Endodermal cell (in vitro differentiated cells): ENCODE measurements at regions not wholly inside any gene's neighbourhood (a gene's known extent, or its start where the extent isn't known, plus 50 kb on each side); places are given as distances from the start of the nearest gene placed in this dataset.
"Not testable (repeated sequence)": the region's sequence is repeated elsewhere in the genome, so short reads cannot be mapped to it uniquely, and the experiment has no call there.

Experiments used
- DNase-seq: peaks from one replicate; pipeline ENCODE4 v3.0.0-alpha.2; 2017
- H3K27ac ChIP-seq: 2 replicates; pipeline ENCODE4 v1.5.1; 2013; ENCODE audit warnings: mild to moderate bottlenecking, low read depth, low read length, moderate library complexity
- H3K27me3 ChIP-seq: 2 replicates; pipeline ENCODE4 v1.6.1; 2013; ENCODE audit warnings: mild to moderate bottlenecking, low read length, moderate library complexity; ENCODE audit not compliant: insufficient read depth, control insufficient read depth, poor library complexity, severe bottlenecking
- H3K36me3 ChIP-seq: 2 replicates; pipeline ENCODE4 v1.7.0; 2013; ENCODE audit warnings: mild to moderate bottlenecking, low read length, moderate library complexity; ENCODE audit not compliant: control insufficient read depth, insufficient read depth
- H3K4me1 ChIP-seq: one replicate; pipeline ENCODE4 v1.7.0; 2013; ENCODE audit warnings: low read length; ENCODE audit not compliant: control insufficient read depth, insufficient read depth
- H3K4me3 ChIP-seq: 2 replicates; pipeline ENCODE4 v1.5.1; 2013; ENCODE audit warnings: mild to moderate bottlenecking, low read length, moderate library complexity
- H3K9ac ChIP-seq: 2 replicates; pipeline ENCODE4 v1.6.1; 2013; ENCODE audit warnings: mild to moderate bottlenecking, low read length, moderate library complexity; ENCODE audit not compliant: poor library complexity, severe bottlenecking; ENCODE audit errors: extremely low read depth
- H3K9me3 ChIP-seq: 2 replicates; pipeline ENCODE4 v1.6.1; 2013; ENCODE audit warnings: mild to moderate bottlenecking, low read length, moderate library complexity; ENCODE audit not compliant: control insufficient read depth
- H3K27ac Mint-ChIP-seq: 2 replicates; pipeline ENCODE4 v1.8.0; 2020; ENCODE audit warnings: mixed read lengths
- H3K27me3 Mint-ChIP-seq: 2 replicates; pipeline ENCODE4 v1.8.0; 2021; ENCODE audit warnings: mild to moderate bottlenecking, mixed read lengths; ENCODE audit not compliant: insufficient read depth
- H3K36me3 Mint-ChIP-seq: 2 replicates; pipeline ENCODE4 v1.8.0; 2020; ENCODE audit warnings: low read depth, mixed read lengths
- H3K4me1 Mint-ChIP-seq: 2 replicates; pipeline ENCODE4 v1.8.0; 2020; ENCODE audit warnings: mixed read lengths
- H3K4me3 Mint-ChIP-seq: 2 replicates; pipeline ENCODE4 v1.8.0; 2020; ENCODE audit warnings: mild to moderate bottlenecking, moderate library complexity, mixed read lengths
- H3K9me3 Mint-ChIP-seq: 2 replicates; pipeline ENCODE4 v1.8.0; 2020; ENCODE audit warnings: mild to moderate bottlenecking, mixed read lengths
- CTCF ChIP-seq: fragments of 200-600 bp; sonication (generic); conservative IDR thresholded peaks from 2 replicates; pipeline ENCODE4 v1.5.0; 2021; ENCODE audit warnings: antibody characterized with exemption, mild to moderate bottlenecking
- WGBS, 2 experiments: methylation state at CpG; one replicate each; pipeline versions ENCODE4 v1.1.5 to v1.1.7; 2013; ENCODE audit warnings: missing lambda C conversion rate in 2 of 2, mixed read lengths in 1 of 2; ENCODE audit not compliant: insufficient coverage in 1 of 2, insufficient read length in 1 of 2; 5-methylcytosine and 5-hydroxymethylcytosine counted together

- no peaks in the 10 kb centered on the region for H3K4me1 Mint-ChIP-seq
- no peaks in the 10 kb centered on the region for H3K4me1 ChIP-seq
- H3K27me3 ChIP-seq: no peaks in the 10 kb centered on the region
- no peaks in the 10 kb centered on the region for H3K9me3 ChIP-seq
- H3K9me3 Mint-ChIP-seq: no peaks in the 10 kb centered on the region
- H3K4me3 ChIP-seq: no peak overlapping the region
- no peak overlapping the region for H3K4me3 Mint-ChIP-seq
- 93 to 97% methylated on average over 19 to 33 of the region's 33 CpGs for WGBS, 2 experiments
- H3K36me3 Mint-ChIP-seq: no peaks in the 10 kb centered on the region
- no peak for TF ChIP-seq CTCF
- no peaks in the 10 kb centered on the region for H3K36me3 ChIP-seq
- H3K27me3 Mint-ChIP-seq: peaks cover 2% of the 10 kb centered on the region
- H3K27ac ChIP-seq: no peak overlapping the region
- H3K27ac Mint-ChIP-seq: no peak overlapping the region
- no peak for DNase-seq
- H3K9ac ChIP-seq: no peak overlapping the region
These were observed 328.8 kb downstream of the ADGRD1 start for GRCh38 chr12:131282292-131283080.

GRCh38 chr12:131283191-131283861 is 329.6 kb downstream of the ADGRD1 start:
- Mint-ChIP-seq H3K9me3 (no peaks in the 10 kb centered on the region), H3K36me3 (no peaks in the 10 kb centered on the region), H3K4me3 (no peak overlapping the region), H3K27ac (no peak overlapping the region), H3K27me3 (peaks cover 2% of the 10 kb centered on the region), H3K4me1 (no peaks in the 10 kb centered on the region)
- no peaks in the 10 kb centered on the region for H3K36me3 ChIP-seq
- no peak overlapping the region for H3K9ac ChIP-seq
- no peak for DNase-seq
- no peaks in the 10 kb centered on the region for H3K9me3 ChIP-seq
- WGBS, 2 experiments: 89% methylated on average over 11 of the region's 11 CpGs; no CpG with 5 or more reads in 1 of the 2 experiments
- H3K27me3 ChIP-seq: no peaks in the 10 kb centered on the region
- no peak for TF ChIP-seq CTCF
- no peak overlapping the region for H3K27ac ChIP-seq
- H3K4me1 ChIP-seq: no peaks in the 10 kb centered on the region
- no peak overlapping the region for H3K4me3 ChIP-seq

DNA sequence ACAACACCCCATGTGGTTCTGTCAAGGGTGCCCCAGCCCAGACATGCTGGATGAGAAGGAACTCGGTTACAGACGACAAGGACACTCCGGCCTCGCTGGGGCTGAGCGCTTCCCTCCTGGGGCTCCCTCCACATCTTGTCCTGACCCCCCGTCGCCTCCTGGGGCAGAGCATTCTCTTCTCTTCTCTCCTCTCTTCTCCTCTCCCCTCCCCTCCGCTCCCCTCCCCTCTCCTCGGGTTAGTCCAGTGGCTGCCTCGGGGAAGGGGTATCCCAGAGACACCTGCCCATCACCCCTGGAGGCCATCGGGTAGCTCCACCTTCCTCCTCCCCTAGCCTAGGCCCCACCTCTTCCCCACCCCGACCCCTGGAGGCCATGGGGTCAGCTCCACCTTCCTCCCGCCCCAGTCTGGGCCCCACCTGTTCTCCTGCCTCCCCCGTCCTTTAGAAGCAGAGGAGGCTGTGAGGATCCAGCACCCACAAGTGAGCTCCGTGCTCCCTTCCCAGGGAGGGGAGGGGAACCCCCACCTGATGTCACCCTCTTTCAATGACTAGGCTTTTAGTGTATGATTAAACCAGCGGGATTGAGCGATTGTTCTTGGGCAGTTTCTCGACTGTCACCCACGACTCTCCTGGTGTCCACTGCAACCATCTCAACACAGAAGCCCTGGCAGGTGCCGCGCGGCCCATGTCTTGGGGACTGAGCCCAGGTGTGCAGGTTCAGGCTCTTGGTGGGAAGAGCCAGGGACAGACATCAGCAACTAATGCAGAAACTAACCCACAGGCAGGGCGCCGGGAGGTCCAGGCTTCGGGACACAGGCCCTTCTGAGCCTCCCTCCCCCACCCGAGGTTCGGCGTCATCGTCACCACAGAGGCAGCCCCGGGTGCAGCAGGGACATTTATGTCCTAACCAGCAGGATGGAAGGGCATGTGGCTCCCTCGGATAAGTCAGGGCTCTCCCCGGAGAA is 330.4 kb downstream of the ADGRD1 start:
- not testable (repeated sequence) for H3K27me3 ChIP-seq, H3K9ac ChIP-seq, H3K4me1 ChIP-seq, H3K36me3 Mint-ChIP-seq, H3K27me3 Mint-ChIP-seq, DNase-seq, H3K4me1 Mint-ChIP-seq, H3K4me3 ChIP-seq, H3K4me3 Mint-ChIP-seq, H3K9me3 Mint-ChIP-seq, H3K27ac ChIP-seq, H3K9me3 ChIP-seq, H3K27ac Mint-ChIP-seq, H3K36me3 ChIP-seq
- WGBS, 2 experiments: 88 to 90% methylated on average over 5 to 28 of the region's 32 CpGs

GRCh38 chr12:131284954-131285904 is 331.5 kb downstream of the ADGRD1 start:
- not testable (repeated sequence) for H3K36me3 ChIP-seq, H3K36me3 Mint-ChIP-seq, DNase-seq, H3K4me3 ChIP-seq, H3K4me1 Mint-ChIP-seq, H3K9ac ChIP-seq, H3K27ac Mint-ChIP-seq, H3K9me3 Mint-ChIP-seq, H3K9me3 ChIP-seq, H3K27ac ChIP-seq, H3K27me3 Mint-ChIP-seq, H3K4me1 ChIP-seq, H3K4me3 Mint-ChIP-seq, H3K27me3 ChIP-seq
- 91 to 93% methylated on average over 3 to 5 of the region's 9 CpGs for WGBS, 2 experiments

DNA sequence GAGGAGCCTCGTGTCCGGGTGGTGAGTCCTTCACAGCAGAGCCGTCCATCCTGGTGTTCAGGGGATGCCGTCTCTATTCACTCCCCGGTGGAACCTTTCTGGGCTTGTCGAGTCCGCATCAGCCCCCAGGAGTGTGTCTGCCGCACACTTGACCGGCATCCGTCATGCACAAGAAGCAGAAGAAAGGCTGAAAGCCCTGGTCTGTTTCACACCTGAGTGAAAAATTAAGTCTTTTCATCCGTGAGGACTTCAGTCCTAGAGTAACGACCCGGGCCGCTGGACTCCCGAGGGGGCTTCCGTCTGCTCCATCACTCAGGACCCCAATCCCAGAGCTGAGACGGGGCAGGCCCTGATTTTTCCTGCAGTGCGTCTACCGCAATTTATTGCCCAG is 332.2 kb downstream of the ADGRD1 start:
- H3K4me3 ChIP-seq, DNase-seq, H3K9me3 Mint-ChIP-seq, H3K27me3 Mint-ChIP-seq, H3K9me3 ChIP-seq, H3K36me3 ChIP-seq, H3K4me1 Mint-ChIP-seq, H3K36me3 Mint-ChIP-seq, H3K27ac ChIP-seq, H3K27ac Mint-ChIP-seq, H3K4me1 ChIP-seq, H3K9ac ChIP-seq, H3K27me3 ChIP-seq, H3K4me3 Mint-ChIP-seq: not testable (repeated sequence)
- 95 to 97% methylated on average over 8 to 10 of the region's 19 CpGs for WGBS, 2 experiments
